Muscle of leg (tissue), 3 donors: ENCODE measurements at regions not wholly inside any gene's neighbourhood (a gene's known extent, or its start where the extent isn't known, plus 50 kb on each side); places are given as distances from the start of the nearest gene placed in this dataset.

Experiments
- DNase-seq: peaks from one replicate; pipeline ENCODE4 v3.0.0; 2013
- H3K27ac ChIP-seq: one replicate; pipeline ENCODE4 v1.5.1; 2013; ENCODE audit warnings: mild to moderate bottlenecking, low read length, control low read depth
- H3K27me3 ChIP-seq: one replicate; pipeline ENCODE4 v1.6.1; 2013; ENCODE audit warnings: low read length; ENCODE audit not compliant: control insufficient read depth, insufficient read depth
- H3K36me3 ChIP-seq: one replicate; pipeline ENCODE4 v1.6.1; 2013; ENCODE audit warnings: low read length; ENCODE audit not compliant: control insufficient read depth, insufficient read depth
- H3K4me1 ChIP-seq: one replicate; pipeline ENCODE4 v1.6.1; 2013; ENCODE audit warnings: low read length; ENCODE audit not compliant: control insufficient read depth, insufficient read depth
- H3K4me3 ChIP-seq: one replicate; pipeline ENCODE4 v1.5.1; 2013; ENCODE audit warnings: low read length, control low read depth
- H3K9me3 ChIP-seq: replicated peaks from 2 replicates; pipeline ENCODE4 v1.6.1; 2013; ENCODE audit warnings: low read depth, low read length; ENCODE audit not compliant: control insufficient read depth
- WGBS: methylation state at CpG from one replicate; pipeline ENCODE4 v1.1.5; 2013; ENCODE audit warnings: missing lambda C conversion rate; ENCODE audit not compliant: insufficient coverage; 5-methylcytosine and 5-hydroxymethylcytosine counted together

DNA sequence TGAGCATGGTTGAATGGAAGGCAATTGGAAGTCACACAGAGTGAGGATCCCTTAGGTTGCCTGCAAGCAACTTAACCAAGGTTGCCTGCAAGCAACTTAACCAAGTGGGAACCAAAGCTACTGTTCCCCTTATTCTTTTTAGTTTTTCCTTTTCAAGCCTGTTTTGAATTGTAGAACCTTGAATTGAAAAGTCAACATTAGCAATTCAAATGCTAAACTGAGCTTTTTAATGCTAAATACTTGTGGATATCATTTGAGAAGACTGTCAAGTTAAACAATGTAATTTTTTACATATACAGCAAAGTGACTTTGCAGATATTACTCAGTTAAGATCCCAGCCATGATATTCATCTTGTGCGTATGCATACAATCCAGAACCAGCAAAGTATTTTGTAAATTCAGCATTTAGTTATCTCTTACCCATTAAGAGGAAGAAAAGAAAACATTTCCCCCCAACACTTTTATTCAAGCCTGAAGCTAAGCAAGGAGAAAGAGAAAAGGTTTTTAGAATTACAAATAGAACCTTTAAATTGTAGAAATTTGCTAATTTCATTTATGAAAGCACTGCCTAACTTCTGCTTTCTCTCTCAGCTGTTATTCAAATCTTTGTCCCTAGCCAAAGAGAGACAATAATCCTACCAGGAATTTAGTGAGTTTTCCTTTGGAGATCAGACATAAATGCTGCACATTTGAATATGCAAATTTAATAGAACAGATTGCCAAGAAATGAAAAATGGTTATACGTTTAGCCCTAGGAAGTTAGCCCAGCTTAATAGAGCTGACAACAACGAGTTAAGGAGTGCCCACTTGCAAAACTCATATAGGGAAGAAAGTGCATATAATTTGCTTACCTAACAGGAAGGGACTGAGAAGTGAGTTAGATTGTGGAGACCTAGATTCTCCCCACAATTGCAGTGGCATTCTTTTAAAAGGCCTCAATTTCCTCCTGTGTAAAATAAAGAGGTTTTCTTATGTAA is 643.2 kb upstream of the PIK3C3 start:
- Histone ChIP-seq H3K27me3 (no peaks in the 10 kb centered on the region), H3K9me3 (peaks cover 4% of the 10 kb centered on the region), H3K36me3 (no peaks in the 10 kb centered on the region), H3K4me1 (no peaks in the 10 kb centered on the region), H3K4me3 (no peak overlapping the region), H3K27ac (no peak overlapping the region)
- 40% methylated on average over 1 of the region's 3 CpGs for WGBS
- DNase-seq = peak; percentile 3

DNA sequence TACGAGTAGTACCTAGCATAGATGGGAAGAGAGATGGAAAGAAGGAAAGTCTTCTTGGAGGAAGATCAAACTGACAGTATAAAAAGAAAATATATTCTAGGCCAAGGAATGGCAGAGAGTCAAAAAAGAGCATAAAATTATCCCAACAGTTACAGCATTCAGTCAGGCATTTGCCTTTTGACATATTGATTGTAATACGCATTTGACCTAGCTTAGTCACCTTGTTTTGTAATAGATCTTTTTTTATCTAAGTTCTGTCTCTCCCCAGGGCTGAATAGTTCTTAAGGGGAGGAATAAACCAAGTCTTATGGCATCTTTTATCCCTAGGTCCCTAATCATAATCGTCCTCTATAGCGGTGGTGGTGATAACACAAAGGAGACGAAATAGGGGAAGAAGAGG is 657.3 kb upstream of the PIK3C3 start:
- no peak for DNase-seq
- H3K4me1 ChIP-seq = no peaks in the 10 kb centered on the region
- no CpG with 5 or more reads among the region's 5 CpGs for WGBS
- no peaks in the 10 kb centered on the region for H3K36me3 ChIP-seq
- H3K9me3 ChIP-seq = peaks cover 6% of the 10 kb centered on the region
- no peak overlapping the region for H3K27ac ChIP-seq
- H3K27me3 ChIP-seq = no peaks in the 10 kb centered on the region
- no peak overlapping the region for H3K4me3 ChIP-seq

GRCh38 chr18:41269294-41269693 is 685.7 kb upstream of the PIK3C3 start:
- DNase-seq = no peak
- Histone ChIP-seq H3K4me3 (no peak overlapping the region), H3K9me3 (no peaks in the 10 kb centered on the region), H3K27ac (no peak overlapping the region), H3K27me3 (no peaks in the 10 kb centered on the region), H3K4me1 (no peaks in the 10 kb centered on the region), H3K36me3 (no peaks in the 10 kb centered on the region)
- WGBS = 92% methylated on average over 2 of the region's 6 CpGs

DNA sequence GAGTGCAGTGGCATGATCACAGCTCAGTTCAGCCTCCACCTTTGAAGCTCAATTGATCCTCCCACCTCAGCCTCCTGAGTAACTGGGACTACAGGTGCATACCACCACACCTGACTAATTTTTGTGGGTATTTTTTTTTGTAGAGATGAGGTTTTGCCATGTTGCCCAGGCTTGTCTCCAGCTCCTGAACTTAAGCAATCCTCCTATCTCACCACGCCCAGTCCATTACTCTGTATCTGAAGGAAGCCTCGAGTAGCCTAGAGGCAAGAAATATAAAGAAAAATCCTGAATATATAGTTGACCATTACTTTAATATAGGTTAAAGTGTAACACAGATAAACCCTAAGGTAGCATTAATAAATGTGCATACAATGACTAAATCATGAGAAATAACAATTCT is 686.8 kb upstream of the PIK3C3 start:
- Histone ChIP-seq H3K9me3 (no peaks in the 10 kb centered on the region), H3K27me3 (no peaks in the 10 kb centered on the region), H3K4me3 (no peak overlapping the region), H3K4me1 (no peaks in the 10 kb centered on the region), H3K27ac (no peak overlapping the region), H3K36me3 (no peaks in the 10 kb centered on the region)
- no CpG with 5 or more reads among the region's 2 CpGs for WGBS
- no peak for DNase-seq

GRCh38 chr18:41266616-41267015 is 688.4 kb upstream of the PIK3C3 start:
- Histone ChIP-seq H3K27me3 (no peaks in the 10 kb centered on the region), H3K4me1 (no peaks in the 10 kb centered on the region), H3K27ac (no peak overlapping the region), H3K4me3 (no peak overlapping the region), H3K9me3 (peaks cover 2% of the 10 kb centered on the region), H3K36me3 (no peaks in the 10 kb centered on the region)
- WGBS = 40% methylated on average over 1 of the region's 3 CpGs
- DNase-seq = peak; percentile 16

GRCh38 chr18:41266204-41266603 is 688.8 kb upstream of the PIK3C3 start:
- no peak overlapping the region for H3K27ac ChIP-seq
- peak; percentile 9 for DNase-seq
- no peaks in the 10 kb centered on the region for H3K4me1 ChIP-seq
- no peak overlapping the region for H3K4me3 ChIP-seq
- peaks cover 2% of the 10 kb centered on the region for H3K9me3 ChIP-seq
- no CpG with 5 or more reads among the region's 5 CpGs for WGBS
- H3K27me3 ChIP-seq = no peaks in the 10 kb centered on the region
- H3K36me3 ChIP-seq = no peaks in the 10 kb centered on the region

GRCh38 chr18:41265047-41265446 is 690.0 kb upstream of the PIK3C3 start:
- H3K4me3 ChIP-seq = no peak overlapping the region
- WGBS = 75% methylated on average over 2 of the region's 2 CpGs
- no peak for DNase-seq

DNA sequence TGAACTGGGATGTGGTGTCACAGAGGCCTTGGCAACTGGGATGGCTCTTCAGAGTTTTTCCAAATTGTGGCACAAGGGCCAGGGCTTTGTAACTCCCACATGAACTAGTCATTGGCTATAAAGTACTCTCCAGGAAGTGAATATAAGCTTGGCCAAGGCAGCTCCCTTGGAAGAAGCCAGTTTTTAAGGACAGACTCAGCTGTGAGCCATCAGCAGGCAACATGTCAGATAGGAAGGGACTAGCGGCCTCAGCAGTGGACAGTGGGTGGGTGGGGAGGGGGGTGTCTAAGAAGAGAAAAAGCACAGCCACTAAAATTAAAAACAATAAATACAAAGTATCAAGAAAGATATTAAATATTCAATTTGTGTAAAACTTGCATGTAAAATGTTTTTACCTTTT is 691.1 kb upstream of the PIK3C3 start:
- no peak overlapping the region for H3K27ac ChIP-seq
- no peaks in the 10 kb centered on the region for H3K4me1 ChIP-seq
- WGBS = no CpG with 5 or more reads among the region's 1 CpG
- DNase-seq = no peak
- H3K27me3 ChIP-seq = no peaks in the 10 kb centered on the region
- H3K9me3 ChIP-seq = peaks cover 2% of the 10 kb centered on the region
- no peaks in the 10 kb centered on the region for H3K36me3 ChIP-seq
- H3K4me3 ChIP-seq = no peak overlapping the region

More at GRCh38 chr18:41265047-41265446, 690.0 kb upstream of the PIK3C3 start:
- Histone ChIP-seq H3K36me3 (no peaks in the 10 kb centered on the region), H3K27me3 (no peaks in the 10 kb centered on the region), H3K27ac (no peak overlapping the region), H3K4me1 (no peaks in the 10 kb centered on the region), H3K9me3 (peaks cover 2% of the 10 kb centered on the region)

DNA sequence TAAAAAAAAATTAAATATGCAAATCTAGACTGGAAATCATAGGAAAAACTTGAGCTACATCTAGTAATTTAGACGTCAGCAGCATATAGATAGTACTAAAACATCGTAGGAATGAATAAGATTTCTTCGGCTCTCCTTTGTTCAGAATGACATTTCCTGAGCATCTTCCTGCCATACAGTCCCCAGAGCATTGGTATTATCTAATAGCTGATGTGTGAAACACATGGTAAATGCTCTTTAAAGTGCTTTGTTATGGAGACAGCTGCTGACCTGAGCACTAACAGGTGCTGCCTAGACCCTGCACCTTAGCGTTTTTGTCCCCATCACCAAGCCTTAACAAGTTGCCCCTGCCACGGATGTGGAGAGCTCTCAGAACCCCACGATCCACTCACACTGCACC is 692.3 kb upstream of the PIK3C3 start:
- Histone ChIP-seq H3K4me3 (no peak overlapping the region), H3K9me3 (peaks cover 2% of the 10 kb centered on the region), H3K4me1 (no peaks in the 10 kb centered on the region), H3K27me3 (no peaks in the 10 kb centered on the region), H3K36me3 (no peaks in the 10 kb centered on the region), H3K27ac (no peak overlapping the region)
- no peak for DNase-seq
- WGBS = 77% methylated on average over 2 of the region's 6 CpGs

DNA sequence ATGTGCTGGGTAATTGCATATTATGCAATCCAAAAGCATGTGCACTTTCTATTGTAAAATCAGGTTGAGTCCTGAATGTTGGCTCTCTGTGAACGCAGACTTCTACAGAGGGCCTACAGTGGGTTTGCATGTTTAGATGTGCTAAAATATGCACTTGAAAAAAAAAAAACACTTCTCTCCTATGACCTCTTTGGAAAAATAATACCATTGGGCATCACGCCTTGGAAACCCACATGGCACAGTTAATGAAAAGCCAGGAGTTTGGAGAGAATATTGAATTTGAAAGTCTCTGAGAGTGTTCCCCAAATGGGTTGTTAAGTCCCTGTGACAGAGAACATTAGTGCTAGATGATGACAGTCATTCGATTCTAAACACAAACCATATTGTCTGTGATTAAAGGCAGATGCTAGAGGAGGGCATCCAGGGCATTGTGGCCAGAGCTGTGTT is 710.4 kb upstream of the PIK3C3 start:
- Histone ChIP-seq H3K36me3 (no peaks in the 10 kb centered on the region), H3K27ac (no peak overlapping the region), H3K27me3 (no peaks in the 10 kb centered on the region), H3K9me3 (no peaks in the 10 kb centered on the region), H3K4me3 (no peak overlapping the region), H3K4me1 (no peaks in the 10 kb centered on the region)
- peak; percentile 1 for DNase-seq
- WGBS = no CpG with 5 or more reads among the region's 3 CpGs
